ENCODE measurements at regions not wholly inside any gene's neighbourhood (a gene's known extent, or its start where the extent isn't known, plus 50 kb on each side); places are given as distances from the start of the nearest gene placed in this dataset.

GRCh38 chr6:135640449-135641111 is 143.0 kb upstream of the AHI1 start (continued):
- TF ChIP-seq ZBTB26 (CRISPR knock-in tag; IDR thresholded peaks at IDR 0.05; ENCODE audit: borderline replicate concordance) (no peak), NCOA5 (CRISPR knock-in tag; IDR thresholded peaks at IDR 0.05) (no peak)

GRCh38 chr6:135642912-135643311 is 145.4 kb upstream of the AHI1 start:
- BruUV-seq (replicated peaks) = no TSS peak

GRCh38 chr6:135644394-135644793 is 146.9 kb upstream of the AHI1 start:
- H3K27ac ChIP-seq (ENCODE audit: extremely low read length, insufficient read depth, low read length) = no peak overlapping the region
- in situ Hi-C loops (cut with HindIII; ENCODE audit: extremely low pct_ligation_motif_present, low pct_unique_long_range_greater_than_20kb) = no loop called here
- no peak for ATAC-seq
- H3K4me2 ChIP-seq (ENCODE audit: low read depth, low read length) = no peak overlapping the region
- FAIRE-seq = no peak
- H3K4me3 ChIP-seq (replicated peaks in 1 of 3; ENCODE audit: insufficient read depth in 1 of 3, low read depth in 2 of 3, low read length in 3 of 3) = no peak overlapping the region
- no peaks in the 10 kb centered on the region for H3K4me1 ChIP-seq (ENCODE audit: insufficient read depth, low read length)
- H3K9ac ChIP-seq (ENCODE audit: insufficient read depth, low read depth, low read length) = no peak overlapping the region
- no peaks in the 10 kb centered on the region for H3K27me3 ChIP-seq (ENCODE audit: control insufficient read depth in 1 of 2, insufficient read depth in 2 of 2, low read length in 2 of 2)
- intact Hi-C loops (cut with micrococcal nuclease; ENCODE audit: unreplicated experiment) = no loop called here
- H3K36me3 ChIP-seq (replicated peaks in 1 of 2; ENCODE audit: control insufficient read depth in 1 of 2, insufficient read depth in 2 of 2, low read length in 2 of 2) = no peaks in the 10 kb centered on the region
- CTCF ChIA-PET (ENCODE audit: low intra/inter-chr PET ratio, low total read pairs) = no interaction called here
- POLR2A ChIA-PET = no interaction called here
- no peak for DNase-seq (ENCODE audit: low spot score)
- H2AFZ ChIP-seq (ENCODE audit: low read length) = no peak overlapping the region
- BruUV-seq (replicated peaks) = no TSS peak
- H3K79me2 ChIP-seq (ENCODE audit: insufficient read depth, low read length) = no peaks in the 10 kb centered on the region
- H4K20me1 ChIP-seq (ENCODE audit: insufficient read depth, low read length) = no peaks in the 10 kb centered on the region
- 20% methylated on average over 3 of the region's 3 CpGs for WGBS (ENCODE audit: low lambda C conversion rate)
- H3K9me3 ChIP-seq (ENCODE audit: low read length) = no peaks in the 10 kb centered on the region
- no peak for TF ChIP-seq SNAPC4 (CRISPR knock-in tag; IDR thresholded peaks at IDR 0.05)
- TF ChIP-seq DNMT3B (CRISPR knock-in tag; conservative IDR thresholded peaks at IDR 0.05) = no peak
- TF ChIP-seq ZNF747 (CRISPR knock-in tag; IDR thresholded peaks at IDR 0.05; ENCODE audit: borderline replicate concordance) = no peak
- no peak for TF ChIP-seq JUND (CRISPR knock-in tag; IDR thresholded peaks at IDR 0.05)
- no peak for TF ChIP-seq SMARCC2 (IDR thresholded peaks at IDR 0.05)

More at GRCh38 chr6:135642912-135643311, 145.4 kb upstream of the AHI1 start:
- Histone ChIP-seq H3K27me3 (ENCODE audit: control insufficient read depth in 1 of 2, insufficient read depth in 2 of 2, low read length in 2 of 2) (no peaks in the 10 kb centered on the region), H4K20me1 (ENCODE audit: insufficient read depth, low read length) (no peaks in the 10 kb centered on the region), H3K79me2 (ENCODE audit: insufficient read depth, low read length) (no peaks in the 10 kb centered on the region), H3K27ac (ENCODE audit: extremely low read length, insufficient read depth, low read length) (no peak overlapping the region), H3K9me3 (ENCODE audit: low read length) (no peaks in the 10 kb centered on the region), H2AFZ (ENCODE audit: low read length) (no peak overlapping the region), H3K9ac (ENCODE audit: insufficient read depth, low read depth, low read length) (no peak overlapping the region), H3K4me1 (ENCODE audit: insufficient read depth, low read length) (no peaks in the 10 kb centered on the region), H3K4me3 (replicated peaks in 1 of 3; ENCODE audit: insufficient read depth in 1 of 3, low read depth in 2 of 3, low read length in 3 of 3) (no peak overlapping the region), H3K36me3 (replicated peaks in 1 of 2; ENCODE audit: control insufficient read depth in 1 of 2, insufficient read depth in 2 of 2, low read length in 2 of 2) (no peaks in the 10 kb centered on the region), H3K4me2 (ENCODE audit: low read depth, low read length) (no peak overlapping the region)
- in situ Hi-C loops (cut with HindIII; ENCODE audit: extremely low pct_ligation_motif_present, low pct_unique_long_range_greater_than_20kb) = no loop called here
- no peak for ATAC-seq
- DNase-seq (ENCODE audit: low spot score) = no peak
- no peak for FAIRE-seq
- 2% methylated on average over 3 of the region's 3 CpGs for WGBS (ENCODE audit: low lambda C conversion rate)
- ChIA-PET POLR2A (no interaction called here), CTCF (ENCODE audit: low intra/inter-chr PET ratio, low total read pairs) (no interaction called here)
- TF ChIP-seq TBP (CRISPR knock-in tag; IDR thresholded peaks at IDR 0.05) (no peak), SSRP1 (CRISPR knock-in tag; IDR thresholded peaks at IDR 0.05) (no peak), LCORL (IDR thresholded peaks at IDR 0.05) (no peak), LCORL (CRISPR knock-in tag; IDR thresholded peaks at IDR 0.05) (no peak), CCAR2 (optimal IDR thresholded peaks at IDR 0.05; ENCODE audit: low read depth, low read length) (no peak), CEBPB (IDR thresholded peaks at IDR 0.05; ENCODE audit: borderline replicate concordance, low read depth, low read length) (peak; percentile 67; the same call in 1 of the 2 replicates), MIXL1 (CRISPR knock-in tag; IDR thresholded peaks at IDR 0.05) (no peak)
- intact Hi-C loops (cut with micrococcal nuclease; ENCODE audit: unreplicated experiment) = no loop called here

Measured in HepG2 (cell line).